ENCODE measurements at regions not wholly inside any gene's neighbourhood (a gene's known extent, or its start where the extent isn't known, plus 50 kb on each side); places are given as distances from the start of the nearest gene placed in this dataset.

DNA sequence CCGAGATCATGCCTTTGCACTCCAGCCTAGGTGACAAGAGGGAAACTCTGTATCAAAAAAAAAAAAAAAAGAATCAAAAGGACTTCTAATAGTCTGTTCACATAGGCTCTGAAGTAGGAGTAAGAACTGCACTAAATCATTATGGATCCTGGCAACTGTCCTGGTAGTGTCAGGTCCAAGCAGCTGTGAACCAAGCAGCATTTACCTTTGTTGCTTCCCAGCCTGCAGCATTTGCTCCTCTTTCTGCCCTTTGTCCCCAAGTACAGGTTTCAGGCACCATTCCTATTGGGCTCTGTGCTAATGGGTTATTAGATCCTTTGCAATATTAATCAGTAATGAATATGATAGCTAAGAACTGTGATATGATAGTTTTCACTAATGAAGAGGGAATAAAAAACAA lies 77.4 kb upstream of the NBEA start:
- DNase-seq (ENCODE audit: low read depth in 2 of 2): no peak
- H3K4me3 ChIP-seq (replicated peaks in 1 of 2; ENCODE audit: low read depth in 2 of 2, low read length in 2 of 2): no peak overlapping the region
- TF ChIP-seq, protein P1, sequence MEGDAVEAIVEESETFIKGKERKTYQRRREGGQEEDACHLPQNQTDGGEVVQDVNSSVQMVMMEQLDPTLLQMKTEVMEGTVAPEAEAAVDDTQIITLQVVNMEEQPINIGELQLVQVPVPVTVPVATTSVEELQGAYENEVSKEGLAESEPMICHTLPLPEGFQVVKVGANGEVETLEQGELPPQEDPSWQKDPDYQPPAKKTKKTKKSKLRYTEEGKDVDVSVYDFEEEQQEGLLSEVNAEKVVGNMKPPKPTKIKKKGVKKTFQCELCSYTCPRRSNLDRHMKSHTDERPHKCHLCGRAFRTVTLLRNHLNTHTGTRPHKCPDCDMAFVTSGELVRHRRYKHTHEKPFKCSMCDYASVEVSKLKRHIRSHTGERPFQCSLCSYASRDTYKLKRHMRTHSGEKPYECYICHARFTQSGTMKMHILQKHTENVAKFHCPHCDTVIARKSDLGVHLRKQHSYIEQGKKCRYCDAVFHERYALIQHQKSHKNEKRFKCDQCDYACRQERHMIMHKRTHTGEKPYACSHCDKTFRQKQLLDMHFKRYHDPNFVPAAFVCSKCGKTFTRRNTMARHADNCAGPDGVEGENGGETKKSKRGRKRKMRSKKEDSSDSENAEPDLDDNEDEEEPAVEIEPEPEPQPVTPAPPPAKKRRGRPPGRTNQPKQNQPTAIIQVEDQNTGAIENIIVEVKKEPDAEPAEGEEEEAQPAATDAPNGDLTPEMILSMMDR (IDR thresholded peaks at IDR 0.05; ENCODE audit: low read depth, low read length): no peak

DNA sequence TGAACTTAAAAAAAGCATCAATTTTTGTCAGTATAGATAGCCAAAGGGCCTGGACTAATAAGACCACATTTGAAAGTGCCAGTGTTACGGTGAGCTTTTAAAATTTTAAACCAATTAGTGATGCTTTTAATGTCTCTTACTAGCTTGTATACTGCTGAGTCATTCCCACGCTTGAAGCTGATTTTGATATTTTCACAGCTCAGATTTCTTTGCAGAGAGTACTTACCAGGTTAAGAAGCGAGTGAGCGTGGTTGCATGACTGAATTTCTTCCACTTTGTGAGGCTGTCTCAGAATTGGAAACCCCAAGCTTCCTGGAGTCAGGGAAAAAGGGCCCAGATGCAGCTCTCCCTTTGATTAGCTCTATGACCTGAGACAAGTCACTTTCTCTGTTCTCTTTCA lies 74.5 kb upstream of the NBEA start:
- TF ChIP-seq, protein P1 (IDR thresholded peaks at IDR 0.05; ENCODE audit: low read depth, low read length): no peak
- peak; percentile 11 to 16 for DNase-seq (ENCODE audit: low read depth in 2 of 2)
- no peak overlapping the region for H3K4me3 ChIP-seq (replicated peaks in 1 of 2; ENCODE audit: low read depth in 2 of 2, low read length in 2 of 2)

DNA sequence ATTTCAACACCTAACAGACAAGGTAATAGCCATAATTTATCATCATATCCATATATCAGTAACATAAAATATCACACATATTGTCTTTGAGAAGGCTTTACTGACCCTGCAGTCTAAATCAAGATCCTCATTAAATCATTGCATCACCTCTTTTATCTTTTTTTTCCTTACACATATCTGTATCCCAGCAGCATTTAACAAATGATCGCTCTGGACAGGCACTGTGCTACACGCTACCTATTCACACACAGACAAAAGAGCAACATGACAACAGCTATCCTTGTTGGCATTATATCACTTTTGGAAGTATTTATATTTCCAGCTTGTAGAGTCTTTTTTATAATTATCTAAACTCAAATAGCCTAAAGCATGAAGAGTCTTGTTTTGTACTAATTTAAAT lies 73.3 kb upstream of the NBEA start:
- DNase-seq (ENCODE audit: low read depth in 2 of 2): no peak
- no peak overlapping the region for H3K4me3 ChIP-seq (replicated peaks in 1 of 2; ENCODE audit: low read depth in 2 of 2, low read length in 2 of 2)
- TF ChIP-seq, protein P1 (IDR thresholded peaks at IDR 0.05; ENCODE audit: low read depth, low read length): no peak

DNA sequence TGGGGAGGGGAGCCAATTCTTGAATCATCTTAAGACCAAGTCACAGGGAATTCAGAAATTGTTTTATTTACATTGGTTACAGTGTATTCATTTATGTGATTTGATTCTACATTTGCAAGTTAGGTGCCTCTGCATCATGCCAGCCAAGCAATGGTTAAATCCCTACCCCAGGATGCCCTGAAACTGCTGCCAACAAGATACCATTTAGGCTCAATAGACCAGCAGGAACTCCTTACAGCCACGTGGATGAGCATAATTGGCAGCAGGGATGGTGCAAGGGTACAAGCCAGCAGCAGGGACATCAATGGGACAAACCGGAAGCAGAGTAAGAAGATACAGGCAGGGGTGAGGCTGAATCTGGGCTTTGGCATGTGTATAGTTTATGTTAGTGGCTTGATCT lies 72.4 kb upstream of the NBEA start:
- TF ChIP-seq, protein P1 (IDR thresholded peaks at IDR 0.05; ENCODE audit: low read depth, low read length): no peak
- no peak for DNase-seq (ENCODE audit: low read depth in 2 of 2)
- no peak overlapping the region for H3K4me3 ChIP-seq (replicated peaks in 1 of 2; ENCODE audit: low read depth in 2 of 2, low read length in 2 of 2)

DNA sequence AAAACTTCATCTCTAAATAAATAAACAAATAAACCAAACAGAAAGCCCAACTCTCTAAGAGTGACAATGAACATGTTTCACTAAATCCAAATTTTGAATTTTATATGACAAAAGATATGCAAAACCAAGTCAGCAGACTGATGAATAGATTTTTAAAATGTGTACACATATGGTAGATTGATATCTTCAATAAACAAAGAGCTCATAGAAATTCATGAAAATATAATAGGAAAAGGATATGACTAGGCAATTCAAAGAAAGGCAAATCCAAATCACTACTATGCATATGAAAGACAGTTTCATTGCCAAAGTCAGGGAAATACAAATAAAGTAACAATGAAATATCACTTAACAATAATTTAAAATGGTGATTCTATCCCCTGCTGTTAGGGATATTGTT lies 63.7 kb upstream of the NBEA start:
- TF ChIP-seq, protein P1 (IDR thresholded peaks at IDR 0.05; ENCODE audit: low read depth, low read length): no peak
- no peak overlapping the region for H3K4me3 ChIP-seq (replicated peaks in 1 of 2; ENCODE audit: low read depth in 2 of 2, low read length in 2 of 2)
- no peak for DNase-seq (ENCODE audit: low read depth in 2 of 2)

DNA sequence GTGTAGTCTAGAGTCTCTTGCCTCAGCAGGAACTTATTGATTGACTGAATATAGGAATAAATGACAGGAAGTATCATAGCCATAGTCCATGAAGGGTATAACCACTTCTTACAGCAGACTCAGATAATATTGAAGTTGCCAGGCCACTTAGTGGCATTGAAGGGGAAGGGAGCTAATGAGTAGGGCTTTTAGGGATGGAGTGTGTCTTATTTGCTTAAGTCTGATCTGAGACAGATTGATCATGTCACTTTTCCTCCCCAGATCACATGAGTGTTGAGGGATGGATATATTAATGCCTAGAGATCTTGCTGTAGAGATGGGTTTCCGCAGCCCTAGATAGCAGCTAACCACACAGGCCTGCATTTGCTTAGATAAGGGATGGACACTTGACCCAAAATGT lies 62.2 kb upstream of the NBEA start:
- no peak for DNase-seq (ENCODE audit: low read depth in 2 of 2)
- TF ChIP-seq, protein P1 (IDR thresholded peaks at IDR 0.05; ENCODE audit: low read depth, low read length): no peak
- H3K4me3 ChIP-seq (replicated peaks in 1 of 2; ENCODE audit: low read depth in 2 of 2, low read length in 2 of 2): no peak overlapping the region

DNA sequence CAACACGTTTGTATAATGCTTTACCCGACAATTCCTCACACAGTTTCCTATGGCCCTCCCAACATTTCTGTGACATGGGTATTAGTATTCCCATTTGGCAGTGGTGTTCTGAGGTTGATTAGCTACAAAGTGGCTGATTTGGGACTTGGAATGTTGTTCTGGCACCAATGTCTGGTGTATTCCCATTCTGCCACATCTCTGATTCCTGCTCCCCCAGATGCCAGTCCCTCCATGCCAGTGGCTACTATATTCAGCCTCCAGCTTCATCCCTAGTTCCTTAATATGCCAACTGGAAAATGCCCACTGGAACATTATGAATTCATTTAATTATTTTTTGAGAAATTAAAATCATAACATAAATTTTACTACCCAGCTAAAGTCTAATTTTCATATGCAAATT lies 60.6 kb upstream of the NBEA start:
- H3K4me3 ChIP-seq (replicated peaks in 1 of 2; ENCODE audit: low read depth in 2 of 2, low read length in 2 of 2): no peak overlapping the region
- TF ChIP-seq, protein P1 (IDR thresholded peaks at IDR 0.05; ENCODE audit: low read depth, low read length): no peak
- no peak for DNase-seq (ENCODE audit: low read depth in 2 of 2)

All from cardiac fibroblast (primary cell).